ENCODE measurements at regions not wholly inside any gene's neighbourhood (a gene's known extent, or its start where the extent isn't known, plus 50 kb on each side); places are given as distances from the start of the nearest gene placed in this dataset.

GRCh38 chr2:220931491-220931890, 640.6 kb downstream of the EPHA4 start:
- TF ChIP-seq CTCF (conservative IDR thresholded peaks at IDR 0.05; ENCODE audit: low read length), result no peak
- peak; percentile 2 for DNase-seq (ENCODE audit: low read depth)
- H3K4me3 ChIP-seq (ENCODE audit: low read length), result no peak overlapping the region

DNA sequence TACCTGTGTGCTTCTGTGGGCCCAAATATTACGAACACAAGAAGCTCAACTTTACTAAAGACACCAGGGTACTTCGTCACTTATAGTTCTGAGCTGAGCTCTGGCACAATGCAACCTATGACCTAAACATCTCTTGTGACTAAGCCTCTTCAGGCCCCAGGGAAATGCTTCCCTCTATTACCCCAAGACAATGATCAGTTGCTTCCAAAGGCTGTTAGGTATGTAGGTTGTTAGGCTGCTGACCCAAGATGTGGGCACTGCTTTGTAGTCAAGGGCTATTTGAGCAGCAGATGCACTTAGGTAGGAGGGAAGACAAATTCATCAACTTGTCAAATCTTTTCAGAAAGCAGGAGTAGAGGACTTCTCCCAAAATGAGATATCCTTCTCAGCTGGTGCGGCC, 640.1 kb downstream of the EPHA4 start:
- no peak for DNase-seq (ENCODE audit: low read depth)
- no peak overlapping the region for H3K4me3 ChIP-seq (ENCODE audit: low read length)
- TF ChIP-seq CTCF (conservative IDR thresholded peaks at IDR 0.05; ENCODE audit: low read length), result no peak

DNA sequence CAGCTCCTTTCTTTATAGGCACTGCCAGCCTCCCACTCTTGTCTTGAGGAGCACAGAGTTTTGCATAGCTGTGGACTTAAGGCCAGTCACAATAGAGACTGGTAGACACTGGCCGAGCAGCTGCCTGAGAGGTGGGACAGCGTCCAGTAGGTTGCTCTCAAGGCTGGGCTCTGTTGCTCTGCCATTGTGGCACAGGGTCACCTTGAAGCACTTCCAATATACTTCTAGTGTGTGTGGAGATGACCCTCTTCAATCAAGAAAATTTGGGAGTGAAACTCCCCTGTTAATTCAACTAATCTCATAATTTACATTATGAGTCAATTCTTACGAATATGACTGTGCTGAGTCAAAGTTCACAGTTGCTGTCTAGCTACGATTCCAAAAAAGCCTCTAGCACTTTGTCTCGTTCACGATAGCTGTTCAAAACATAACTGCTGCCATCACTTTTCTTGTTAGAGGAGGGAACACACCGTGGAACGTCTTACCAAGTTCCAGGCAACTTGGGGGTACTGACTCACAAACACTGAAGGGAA, 636.2 kb downstream of the EPHA4 start:
- no peak overlapping the region for H3K4me3 ChIP-seq (ENCODE audit: low read length)
- no peak for DNase-seq (ENCODE audit: low read depth)

GRCh38 chr2:220936641-220937197, 635.4 kb downstream of the EPHA4 start:
- no peak for DNase-seq (ENCODE audit: low read depth)
- TF ChIP-seq CTCF (conservative IDR thresholded peaks at IDR 0.05; ENCODE audit: low read length), result no peak
- H3K4me3 ChIP-seq (ENCODE audit: low read length), result no peak overlapping the region

More for the DNA sequence above, 636.2 kb downstream of the EPHA4 start:
- no peak for TF ChIP-seq CTCF (conservative IDR thresholded peaks at IDR 0.05; ENCODE audit: low read length)

DNA sequence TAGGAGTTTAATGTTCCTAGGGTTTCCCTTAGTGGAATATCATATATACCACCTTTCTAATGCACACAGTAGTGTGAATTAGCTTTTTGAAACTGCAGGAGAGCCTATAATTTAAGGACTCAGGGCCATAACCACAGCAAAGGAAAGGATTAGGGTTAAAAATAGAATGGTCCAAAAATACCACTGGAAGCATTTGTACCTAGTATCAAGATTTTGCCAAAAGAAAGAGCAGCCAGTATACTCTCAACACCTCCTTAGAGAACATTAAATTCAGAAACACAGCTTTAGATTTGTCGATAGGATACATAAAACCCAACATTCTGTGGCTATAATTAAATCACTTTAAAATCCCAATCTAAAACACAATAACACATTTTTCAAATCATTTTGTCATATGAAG, 634.9 kb downstream of the EPHA4 start:
- DNase-seq (ENCODE audit: low read depth), result no peak
- no peak for TF ChIP-seq CTCF (conservative IDR thresholded peaks at IDR 0.05; ENCODE audit: low read length)
- no peak overlapping the region for H3K4me3 ChIP-seq (ENCODE audit: low read length)

DNA sequence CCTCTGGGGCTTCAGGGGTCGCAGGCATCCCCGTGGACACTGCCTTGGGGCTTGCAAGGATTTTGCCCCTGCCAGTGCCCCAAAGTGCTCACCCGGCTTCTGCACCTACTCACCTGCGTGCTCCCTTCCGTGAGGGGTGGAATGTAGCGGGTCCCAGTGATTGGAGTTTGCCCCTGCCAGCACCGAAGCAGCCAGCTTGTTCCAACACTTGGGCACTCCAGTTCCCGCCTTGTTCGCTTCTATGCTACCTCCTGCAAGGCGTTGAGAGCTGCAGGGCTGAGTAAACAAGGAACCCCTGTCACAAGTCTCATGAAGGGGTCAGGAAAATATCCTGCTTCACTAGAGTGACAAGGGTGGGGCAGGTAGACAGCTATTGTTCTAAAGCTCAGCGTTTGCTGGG, 631.5 kb downstream of the EPHA4 start:
- DNase-seq (ENCODE audit: low read depth), result no peak
- no peak overlapping the region for H3K4me3 ChIP-seq (ENCODE audit: low read length)
- TF ChIP-seq CTCF (conservative IDR thresholded peaks at IDR 0.05; ENCODE audit: low read length), result no peak

DNA sequence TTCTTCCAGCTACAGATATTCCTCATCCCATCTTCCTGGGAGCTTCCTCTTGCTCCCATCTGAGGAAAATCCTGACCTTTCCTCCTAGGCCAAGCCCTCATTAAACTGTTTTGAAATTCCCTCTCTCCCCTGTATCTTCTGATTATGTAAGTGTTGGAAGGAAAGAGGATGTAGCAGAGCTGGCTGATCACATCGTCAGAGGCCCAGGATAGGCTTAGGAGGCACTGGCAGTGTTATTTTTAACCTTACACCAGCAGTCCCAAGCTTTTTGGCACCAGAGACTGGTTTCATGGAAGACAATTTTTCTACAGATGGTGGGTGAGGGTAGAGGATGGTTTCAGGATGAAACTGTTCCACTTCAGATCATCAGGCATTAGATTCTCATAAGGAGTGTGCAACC, 630.4 kb downstream of the EPHA4 start:
- no peak for TF ChIP-seq CTCF (conservative IDR thresholded peaks at IDR 0.05; ENCODE audit: low read length)
- H3K4me3 ChIP-seq (ENCODE audit: low read length), result no peak overlapping the region
- no peak for DNase-seq (ENCODE audit: low read depth)

Measured in AG10803 (cell line).